ENCODE measurements at regions not wholly inside any gene's neighbourhood (a gene's known extent, or its start where the extent isn't known, plus 50 kb on each side); places are given as distances from the start of the nearest gene placed in this dataset.

DNA sequence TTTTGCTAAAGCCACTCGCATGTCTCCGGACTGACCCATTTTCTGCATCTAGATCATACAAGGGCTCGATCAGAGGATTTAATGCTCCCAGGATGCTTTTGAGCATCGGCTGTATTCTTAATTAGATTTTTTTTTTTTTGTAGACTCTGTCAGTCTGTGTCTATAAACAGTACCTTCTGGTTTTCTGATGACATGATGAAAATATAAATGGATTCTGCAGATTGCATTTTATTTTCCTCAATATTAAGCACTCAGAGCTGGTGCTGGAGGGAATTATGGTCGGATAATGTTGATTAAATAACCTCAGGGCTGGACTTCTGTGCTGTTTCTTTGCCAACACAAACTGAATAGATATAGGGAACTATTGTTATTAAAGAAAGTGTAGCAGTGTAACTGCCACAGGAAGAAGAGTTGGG is 57.1 kb upstream of the LIMCH1 start:
- H3K4me1 Mint-ChIP-seq: no peaks in the 10 kb centered on the region
- Histone ChIP-seq H3K36me3 (ENCODE audit: control insufficient read depth, insufficient read depth, low read length) (no peaks in the 10 kb centered on the region), H3K27me3 (ENCODE audit: control insufficient read depth, insufficient read depth, low read length) (no peaks in the 10 kb centered on the region), H3K27ac (ENCODE audit: insufficient read depth, low read length, poor library complexity, severe bottlenecking) (no peak overlapping the region), H3K4me1 (ENCODE audit: control insufficient read depth, insufficient read depth, low read length, poor library complexity, severe bottlenecking) (no peaks in the 10 kb centered on the region), H3K9me3 (ENCODE audit: control insufficient read depth in 2 of 2, low read length in 2 of 2) (no peaks in the 10 kb centered on the region), H3K4me3 (ENCODE audit: low read depth, low read length) (no peak overlapping the region)
- H3K27ac Mint-ChIP-seq: no peak overlapping the region
- no peaks in the 10 kb centered on the region for H3K27me3 Mint-ChIP-seq
- H3K4me3 Mint-ChIP-seq: no peak overlapping the region
- no peaks in the 10 kb centered on the region for H3K36me3 Mint-ChIP-seq
- no peak for ATAC-seq (ENCODE audit: low read depth in 2 of 2)
- DNase-seq: no peak
- H3K9me3 Mint-ChIP-seq: peaks cover 0 to 2% (median 0%) of the 10 kb centered on the region in 7 donors

DNA sequence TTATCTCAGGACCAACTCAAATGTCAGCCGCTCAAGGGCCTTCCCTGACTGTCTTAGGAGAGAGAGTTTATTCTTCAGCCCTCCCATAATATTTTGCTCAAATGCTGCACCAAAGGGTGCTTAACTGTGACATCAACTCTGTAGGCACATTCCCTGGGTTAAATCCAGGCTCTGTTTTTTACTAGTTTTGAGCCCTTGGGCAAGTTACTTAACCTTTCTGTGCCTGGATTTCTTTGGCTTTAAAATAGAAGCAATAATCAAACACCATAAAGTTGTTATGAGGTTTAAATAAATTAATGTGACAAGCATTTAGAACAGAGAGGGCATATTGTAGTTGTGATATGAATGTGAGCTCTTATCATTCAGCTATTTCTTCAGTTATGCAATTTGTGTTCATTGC is 54.2 kb upstream of the LIMCH1 start:
- Mint-ChIP-seq H3K9me3 (peaks cover 0 to 2% (median 0%) of the 10 kb centered on the region in 7 donors), H3K36me3 (no peaks in the 10 kb centered on the region), H3K4me3 (no peak overlapping the region), H3K27me3 (no peaks in the 10 kb centered on the region), H3K27ac (no peak overlapping the region), H3K4me1 (no peaks in the 10 kb centered on the region)
- H3K9me3 ChIP-seq (ENCODE audit: control insufficient read depth in 2 of 2, low read length in 2 of 2): no peaks in the 10 kb centered on the region
- no peaks in the 10 kb centered on the region for H3K36me3 ChIP-seq (ENCODE audit: control insufficient read depth, insufficient read depth, low read length)
- no peak for ATAC-seq (ENCODE audit: low read depth in 2 of 2)
- no peak for DNase-seq
- no peaks in the 10 kb centered on the region for H3K27me3 ChIP-seq (ENCODE audit: control insufficient read depth, insufficient read depth, low read length)
- H3K4me3 ChIP-seq (ENCODE audit: low read depth, low read length): no peak overlapping the region
- H3K4me1 ChIP-seq (ENCODE audit: control insufficient read depth, insufficient read depth, low read length, poor library complexity, severe bottlenecking): no peaks in the 10 kb centered on the region
- no peak overlapping the region for H3K27ac ChIP-seq (ENCODE audit: insufficient read depth, low read length, poor library complexity, severe bottlenecking)

DNA sequence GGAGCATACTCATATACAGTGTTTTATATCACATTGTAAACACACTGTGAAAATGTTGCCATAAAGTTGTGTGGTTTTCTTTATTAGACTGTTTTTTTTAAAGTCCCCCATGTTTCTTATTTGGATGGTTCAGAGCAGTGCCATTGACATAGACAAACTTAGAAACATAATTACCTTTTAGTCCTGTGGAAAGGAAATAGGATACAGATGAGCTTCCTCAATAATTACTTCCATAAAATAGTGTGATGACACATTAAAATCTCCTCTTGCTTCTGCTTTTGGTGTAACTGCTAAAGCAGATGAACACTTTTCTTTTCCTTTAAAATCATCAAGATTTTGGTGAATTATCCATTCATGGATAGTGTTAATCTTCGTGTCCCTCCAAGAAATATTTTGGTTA is 52.9 kb upstream of the LIMCH1 start:
- Histone ChIP-seq H3K9me3 (ENCODE audit: control insufficient read depth in 2 of 2, low read length in 2 of 2) (no peaks in the 10 kb centered on the region), H3K36me3 (ENCODE audit: control insufficient read depth, insufficient read depth, low read length) (no peaks in the 10 kb centered on the region), H3K27ac (ENCODE audit: insufficient read depth, low read length, poor library complexity, severe bottlenecking) (no peak overlapping the region), H3K4me3 (ENCODE audit: low read depth, low read length) (no peak overlapping the region), H3K4me1 (ENCODE audit: control insufficient read depth, insufficient read depth, low read length, poor library complexity, severe bottlenecking) (no peaks in the 10 kb centered on the region), H3K27me3 (ENCODE audit: control insufficient read depth, insufficient read depth, low read length) (no peaks in the 10 kb centered on the region)
- Mint-ChIP-seq H3K4me3 (no peak overlapping the region), H3K27ac (no peak overlapping the region), H3K4me1 (no peaks in the 10 kb centered on the region), H3K36me3 (no peaks in the 10 kb centered on the region), H3K9me3 (peaks cover 0 to 2% (median 0%) of the 10 kb centered on the region in 7 donors), H3K27me3 (no peaks in the 10 kb centered on the region)
- DNase-seq (no peak), ATAC-seq (ENCODE audit: low read depth in 2 of 2) (no peak)

DNA sequence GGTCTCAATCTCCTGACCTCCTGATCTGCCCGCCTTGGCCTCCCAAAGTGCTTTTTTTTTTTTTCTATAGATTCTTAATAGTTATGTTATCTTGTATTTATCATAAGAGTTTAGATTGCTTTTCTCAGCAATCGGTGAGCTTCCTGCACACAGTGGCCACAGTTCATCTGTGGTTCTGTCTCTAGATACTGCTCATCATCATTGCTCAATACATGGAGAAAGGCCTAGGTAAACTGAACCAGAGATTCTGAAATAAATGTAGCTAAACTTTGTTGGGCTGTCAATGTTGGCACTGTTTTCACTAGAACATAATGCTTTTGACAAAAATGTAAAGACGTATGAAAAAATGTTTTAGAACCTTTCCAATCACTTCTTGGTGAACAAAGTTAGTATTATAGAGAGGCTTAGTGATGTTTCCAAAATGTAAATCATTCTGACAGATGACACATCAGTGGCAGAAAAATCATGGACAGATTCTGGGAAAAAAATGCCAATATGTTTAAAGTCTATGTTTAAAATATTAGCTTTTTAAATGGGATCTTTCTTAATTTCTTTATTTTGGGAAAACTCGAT is 50.0 kb upstream of the LIMCH1 start:
- Histone ChIP-seq H3K4me1 (ENCODE audit: control insufficient read depth, insufficient read depth, low read length, poor library complexity, severe bottlenecking) (no peaks in the 10 kb centered on the region), H3K4me3 (ENCODE audit: low read depth, low read length) (no peak overlapping the region), H3K27me3 (ENCODE audit: control insufficient read depth, insufficient read depth, low read length) (no peaks in the 10 kb centered on the region), H3K36me3 (ENCODE audit: control insufficient read depth, insufficient read depth, low read length) (no peaks in the 10 kb centered on the region), H3K27ac (ENCODE audit: insufficient read depth, low read length, poor library complexity, severe bottlenecking) (no peak overlapping the region), H3K9me3 (ENCODE audit: control insufficient read depth in 2 of 2, low read length in 2 of 2) (no peaks in the 10 kb centered on the region)
- Mint-ChIP-seq H3K27ac (no peak overlapping the region), H3K4me3 (no peak overlapping the region), H3K27me3 (no peaks in the 10 kb centered on the region), H3K9me3 (peaks cover 0 to 5% (median 0%) of the 10 kb centered on the region in 7 donors), H3K4me1 (no peaks in the 10 kb centered on the region), H3K36me3 (peaks cover 3% of the 10 kb centered on the region)
- ATAC-seq (ENCODE audit: low read depth in 2 of 2) (no peak), DNase-seq (no peak)
